HCT116 (cell line): ENCODE measurements at regions not wholly inside any gene's neighbourhood (a gene's known extent, or its start where the extent isn't known, plus 50 kb on each side); places are given as distances from the start of the nearest gene placed in this dataset.

ENCODE experiments used
- EGR1 ChIP-seq: IDR thresholded peaks from 2 replicates; pipeline ENCODE4 v1.6.1; 2012; ENCODE audit warnings: low read depth
- EZH2 ChIP-seq: fragments of 200-600 bp; sonication (generic); IDR thresholded peaks from 2 replicates; pipeline ENCODE4 v1.6.1; 2017; ENCODE audit warnings: antibody characterized with exemption, mixed run types
- POLR2A ChIP-seq: IDR thresholded peaks from 2 replicates; pipeline ENCODE4 v1.7.0; 2011; ENCODE audit warnings: borderline replicate concordance; ENCODE audit not compliant: insufficient read depth, insufficient read length; ENCODE audit errors: extremely low read depth
- SIN3A ChIP-seq: IDR thresholded peaks from 2 replicates; pipeline ENCODE4 v1.6.1; 2012; ENCODE audit warnings: low read depth
- SP1 ChIP-seq: IDR thresholded peaks from 2 replicates; pipeline ENCODE4 v1.6.1; 2012; ENCODE audit warnings: low read depth
- TF ChIP-seq, protein P1 (sequence below): IDR thresholded peaks from 2 replicates; pipeline ENCODE4 v1.6.1; 2012; ENCODE audit warnings: low read depth
- TF ChIP-seq, protein P2 (sequence below): IDR thresholded peaks from 2 replicates; pipeline ENCODE4 v1.6.1; 2012
- TF ChIP-seq, protein P3 (sequence below): IDR thresholded peaks from 2 replicates; pipeline ENCODE4 v1.6.1; 2011; ENCODE audit warnings: mild to moderate bottlenecking, low read length, moderate library complexity; ENCODE audit not compliant: insufficient replicate concordance; ENCODE audit errors: extremely low read depth
- TF ChIP-seq, protein P4 (sequence below): IDR thresholded peaks from 2 replicates; pipeline ENCODE4 v1.6.1; 2012

DNA sequence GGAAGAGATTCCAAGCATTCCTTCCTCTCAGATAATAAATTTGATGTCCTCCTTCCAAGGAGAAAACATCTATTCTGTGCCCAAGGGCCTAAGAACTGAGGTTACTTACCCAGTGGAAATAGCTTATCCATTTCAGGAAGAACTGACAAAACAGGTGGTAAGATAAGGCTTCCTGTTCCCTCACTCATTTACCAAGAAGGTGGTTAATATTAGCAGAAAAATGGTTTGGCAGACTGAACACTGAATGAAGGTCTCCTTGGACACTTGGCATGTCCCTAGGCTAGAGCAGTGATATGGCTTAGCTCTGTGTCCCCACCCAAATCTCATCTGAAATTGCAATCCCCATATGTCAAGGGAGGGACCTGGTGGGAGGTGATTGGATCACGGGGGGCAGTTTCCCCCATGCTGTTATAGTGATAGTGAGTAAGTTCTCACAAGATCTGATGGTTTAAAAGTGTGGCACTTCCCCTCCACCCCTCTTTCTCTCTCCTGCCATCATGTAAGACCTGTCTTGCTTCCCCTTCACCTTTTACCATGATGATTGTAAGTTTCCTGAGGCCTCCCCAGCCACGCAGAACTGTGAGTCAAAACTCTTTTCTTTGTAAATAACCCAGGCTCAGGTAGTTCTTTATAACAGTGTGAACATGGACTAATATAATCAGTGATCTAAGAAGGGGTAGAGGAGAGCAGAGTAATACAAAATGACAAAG, 127.4 kb downstream of the ST8SIA2 start (continued):
- TF ChIP-seq, protein P1, sequence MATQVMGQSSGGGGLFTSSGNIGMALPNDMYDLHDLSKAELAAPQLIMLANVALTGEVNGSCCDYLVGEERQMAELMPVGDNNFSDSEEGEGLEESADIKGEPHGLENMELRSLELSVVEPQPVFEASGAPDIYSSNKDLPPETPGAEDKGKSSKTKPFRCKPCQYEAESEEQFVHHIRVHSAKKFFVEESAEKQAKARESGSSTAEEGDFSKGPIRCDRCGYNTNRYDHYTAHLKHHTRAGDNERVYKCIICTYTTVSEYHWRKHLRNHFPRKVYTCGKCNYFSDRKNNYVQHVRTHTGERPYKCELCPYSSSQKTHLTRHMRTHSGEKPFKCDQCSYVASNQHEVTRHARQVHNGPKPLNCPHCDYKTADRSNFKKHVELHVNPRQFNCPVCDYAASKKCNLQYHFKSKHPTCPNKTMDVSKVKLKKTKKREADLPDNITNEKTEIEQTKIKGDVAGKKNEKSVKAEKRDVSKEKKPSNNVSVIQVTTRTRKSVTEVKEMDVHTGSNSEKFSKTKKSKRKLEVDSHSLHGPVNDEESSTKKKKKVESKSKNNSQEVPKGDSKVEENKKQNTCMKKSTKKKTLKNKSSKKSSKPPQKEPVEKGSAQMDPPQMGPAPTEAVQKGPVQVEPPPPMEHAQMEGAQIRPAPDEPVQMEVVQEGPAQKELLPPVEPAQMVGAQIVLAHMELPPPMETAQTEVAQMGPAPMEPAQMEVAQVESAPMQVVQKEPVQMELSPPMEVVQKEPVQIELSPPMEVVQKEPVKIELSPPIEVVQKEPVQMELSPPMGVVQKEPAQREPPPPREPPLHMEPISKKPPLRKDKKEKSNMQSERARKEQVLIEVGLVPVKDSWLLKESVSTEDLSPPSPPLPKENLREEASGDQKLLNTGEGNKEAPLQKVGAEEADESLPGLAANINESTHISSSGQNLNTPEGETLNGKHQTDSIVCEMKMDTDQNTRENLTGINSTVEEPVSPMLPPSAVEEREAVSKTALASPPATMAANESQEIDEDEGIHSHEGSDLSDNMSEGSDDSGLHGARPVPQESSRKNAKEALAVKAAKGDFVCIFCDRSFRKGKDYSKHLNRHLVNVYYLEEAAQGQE = no peak
- TF ChIP-seq, protein P2, sequence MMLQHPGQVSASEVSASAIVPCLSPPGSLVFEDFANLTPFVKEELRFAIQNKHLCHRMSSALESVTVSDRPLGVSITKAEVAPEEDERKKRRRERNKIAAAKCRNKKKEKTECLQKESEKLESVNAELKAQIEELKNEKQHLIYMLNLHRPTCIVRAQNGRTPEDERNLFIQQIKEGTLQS = no peak
- TF ChIP-seq SIN3A (no peak), POLR2A (no peak), EGR1 (no peak), EZH2 (no peak), SP1 (no peak)
- TF ChIP-seq, protein P3, sequence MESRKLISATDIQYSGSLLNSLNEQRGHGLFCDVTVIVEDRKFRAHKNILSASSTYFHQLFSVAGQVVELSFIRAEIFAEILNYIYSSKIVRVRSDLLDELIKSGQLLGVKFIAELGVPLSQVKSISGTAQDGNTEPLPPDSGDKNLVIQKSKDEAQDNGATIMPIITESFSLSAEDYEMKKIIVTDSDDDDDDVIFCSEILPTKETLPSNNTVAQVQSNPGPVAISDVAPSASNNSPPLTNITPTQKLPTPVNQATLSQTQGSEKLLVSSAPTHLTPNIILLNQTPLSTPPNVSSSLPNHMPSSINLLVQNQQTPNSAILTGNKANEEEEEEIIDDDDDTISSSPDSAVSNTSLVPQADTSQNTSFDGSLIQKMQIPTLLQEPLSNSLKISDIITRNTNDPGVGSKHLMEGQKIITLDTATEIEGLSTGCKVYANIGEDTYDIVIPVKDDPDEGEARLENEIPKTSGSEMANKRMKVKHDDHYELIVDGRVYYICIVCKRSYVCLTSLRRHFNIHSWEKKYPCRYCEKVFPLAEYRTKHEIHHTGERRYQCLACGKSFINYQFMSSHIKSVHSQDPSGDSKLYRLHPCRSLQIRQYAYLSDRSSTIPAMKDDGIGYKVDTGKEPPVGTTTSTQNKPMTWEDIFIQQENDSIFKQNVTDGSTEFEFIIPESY = no peak
- TF ChIP-seq, protein P4, sequence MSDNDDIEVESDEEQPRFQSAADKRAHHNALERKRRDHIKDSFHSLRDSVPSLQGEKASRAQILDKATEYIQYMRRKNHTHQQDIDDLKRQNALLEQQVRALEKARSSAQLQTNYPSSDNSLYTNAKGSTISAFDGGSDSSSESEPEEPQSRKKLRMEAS = no peak
